Stimulated activated CD8-positive, alpha-beta memory T cell treated with anti-CD3 and anti-CD28 coated beads, Interleukin-12 subunit alpha, Interleukin-12 subunit beta, amount 100 ng/mL, for 1 hour (primary cell): ENCODE measurements at regions not wholly inside any gene's neighbourhood (a gene's known extent, or its start where the extent isn't known, plus 50 kb on each side); places are given as distances from the start of the nearest gene placed in this dataset.

ENCODE experiments used
- DNase-seq: peaks from one replicate; pipeline ENCODE4 v3.0.0-alpha.2; 2020; ENCODE audit warnings: low read depth

GRCh38 chr15:69577397-69577796 lies 124.8 kb downstream of the RPLP1 start:
- no peak for DNase-seq

GRCh38 chr15:69578252-69578651 lies 125.6 kb downstream of the RPLP1 start:
- no peak for DNase-seq

GRCh38 chr15:69578787-69579583 lies 126.4 kb downstream of the RPLP1 start:
- no peak for DNase-seq

GRCh38 chr15:69579950-69580618 lies 127.5 kb downstream of the RPLP1 start:
- DNase-seq = no peak

- DNase-seq = no peak
Measured at GRCh38 chr15:69583626-69584025, 131.0 kb downstream of the RPLP1 start.

GRCh38 chr15:69585937-69586336 lies 133.3 kb downstream of the RPLP1 start:
- no peak for DNase-seq

GRCh38 chr15:69586721-69587120 lies 134.1 kb downstream of the RPLP1 start:
- no peak for DNase-seq

- no peak for DNase-seq
Measured at GRCh38 chr15:69587723-69588426, 135.3 kb downstream of the RPLP1 start.

GRCh38 chr15:69590201-69590710 lies 137.6 kb downstream of the RPLP1 start:
- no peak for DNase-seq

GRCh38 chr15:69590932-69591524 lies 138.4 kb downstream of the RPLP1 start:
- no peak for DNase-seq

GRCh38 chr15:69591905-69592508 lies 139.4 kb downstream of the RPLP1 start:
- DNase-seq = no peak

GRCh38 chr15:69592954-69593353 lies 140.3 kb downstream of the RPLP1 start:
- DNase-seq = no peak

- no peak for DNase-seq
Measured at GRCh38 chr15:69593488-69593887, 140.9 kb downstream of the RPLP1 start.

GRCh38 chr15:69593981-69594966 lies 141.7 kb downstream of the RPLP1 start:
- no peak for DNase-seq

- no peak for DNase-seq
Measured at GRCh38 chr15:69595009-69595791, 142.6 kb downstream of the RPLP1 start.

- no peak for DNase-seq
Measured at GRCh38 chr15:69597061-69597592, 144.5 kb downstream of the RPLP1 start.

- no peak for DNase-seq
Measured at GRCh38 chr15:69599271-69599670, 146.7 kb downstream of the RPLP1 start.

- DNase-seq = no peak
Measured at GRCh38 chr15:69600556-69601085, 148.0 kb downstream of the RPLP1 start.
